Gastroesophageal sphincter (tissue), 4 donors: ENCODE measurements at regions not wholly inside any gene's neighbourhood (a gene's known extent, or its start where the extent isn't known, plus 50 kb on each side); places are given as distances from the start of the nearest gene placed in this dataset.

Experiments
- ATAC-seq: fragments of 150-250 bp; one replicate; pipeline ENCODE4 v1.9.1; 2016; ENCODE audit warnings: mild to moderate bottlenecking, moderate library complexity
- H3K27ac ChIP-seq, 4 donors: fragments of 200-600 bp; sonication (generic) in 3 of 4; 1 replicate in 3 of 4; 2 replicates in 1 of 4; pipeline ENCODE4 v1.5.1; 2016 to 2019
- H3K27me3 ChIP-seq: fragments of 200-600 bp; sonication (generic); one replicate; pipeline ENCODE4 v1.5.1; 2019
- H3K36me3 ChIP-seq, 2 donors: fragments of 200-600 bp; sonication (generic); one replicate each; pipeline ENCODE4 v1.5.1; 2019; ENCODE audit warnings: control low read depth in 1 of 2
- H3K4me1 ChIP-seq, 3 donors: fragments of 200-600 bp; sonication (generic); 1 replicate in 2 of 3; 2 replicates in 1 of 3; pipeline ENCODE4 v1.5.1; 2016 to 2019; ENCODE audit warnings: control low read depth in 2 of 3
- H3K4me3 ChIP-seq, 2 donors: fragments of 200-600 bp; sonication (generic); one replicate each; pipeline ENCODE4 v1.5.1; 2019; ENCODE audit warnings: mild to moderate bottlenecking in 1 of 2, moderate library complexity in 1 of 2
- H3K9me3 ChIP-seq, 3 donors: fragments of 200-600 bp; sonication (generic); one replicate each; pipeline ENCODE4 v1.5.1; 2017 to 2019; ENCODE audit warnings: control low read depth in 2 of 3
- CTCF ChIP-seq, 4 experiments: fragments of 200-600 bp in 2 of 4; fragments of 450-650 bp in 2 of 4; sonication (generic) in 1 of 4; IDR thresholded peaks; one replicate each; pipeline ENCODE4 v1.5.1; 2017 to 2019; ENCODE audit warnings: antibody characterized with exemption in 4 of 4, mild to moderate bottlenecking in 2 of 4, moderate library complexity in 2 of 4
- EP300 ChIP-seq: sonication (generic); formaldehyde crosslinking; IDR thresholded peaks from one replicate; pipeline ENCODE4 v1.6.1; 2017; ENCODE audit warnings: antibody characterized with exemption, mild to moderate bottlenecking
- POLR2A ChIP-seq, 2 donors: fragments of 450-650 bp; IDR thresholded peaks; one replicate each; pipeline ENCODE4 v1.6.1; 2017; ENCODE audit warnings: antibody characterized with exemption in 2 of 2, mild to moderate bottlenecking in 2 of 2, moderate library complexity in 1 of 2
- POLR2AphosphoS5 ChIP-seq: sonication (generic); formaldehyde crosslinking; IDR thresholded peaks from one replicate; pipeline ENCODE4 v1.6.1; 2017; ENCODE audit warnings: antibody characterized with exemption
- WGBS, 2 donors: methylation state at CpG; one replicate each; pipeline ENCODE4 v1.1.5; 2018; ENCODE audit warnings: low coverage in 1 of 2; 5-methylcytosine and 5-hydroxymethylcytosine counted together

GRCh38 chr10:118500477-118501104, 94.9 kb downstream of the PRLHR start:
- Histone ChIP-seq H3K27me3 (peaks cover 41% of the 10 kb centered on the region), H3K9me3 (no peaks in the 10 kb centered on the region), H3K27ac (no peak overlapping the region), H3K4me3 (no peak overlapping the region), H3K36me3 (no peaks in the 10 kb centered on the region), H3K4me1 (no peaks in the 10 kb centered on the region)
- 75 to 76% methylated on average over 5 to 6 of the region's 6 CpGs for WGBS, 2 donors
- ATAC-seq = no peak
- TF ChIP-seq POLR2A (IDR thresholded peaks at IDR 0.05) (no peak), POLR2AphosphoS5 (no peak), CTCF (IDR thresholded peaks at IDR 0.05) (no peak), EP300 (no peak)

GRCh38 chr10:118499186-118499585, 96.3 kb downstream of the PRLHR start:
- H3K27me3 ChIP-seq = peaks cover 41% of the 10 kb centered on the region
- H3K9me3 ChIP-seq = no peaks in the 10 kb centered on the region
- ATAC-seq = no peak
- H3K27ac ChIP-seq = no peak overlapping the region
- TF ChIP-seq CTCF (IDR thresholded peaks at IDR 0.05) = no peak
- no peak for TF ChIP-seq POLR2A (IDR thresholded peaks at IDR 0.05)
- TF ChIP-seq EP300 = no peak
- no peaks in the 10 kb centered on the region for H3K36me3 ChIP-seq
- no peaks in the 10 kb centered on the region for H3K4me1 ChIP-seq
- H3K4me3 ChIP-seq = no peak overlapping the region
- WGBS, 2 donors = 59 to 63% methylated on average over 3 of the region's 3 CpGs

GRCh38 chr10:118498623-118499022, 96.8 kb downstream of the PRLHR start:
- Histone ChIP-seq H3K4me3 (no peak overlapping the region), H3K27me3 (peaks cover 41% of the 10 kb centered on the region), H3K36me3 (no peaks in the 10 kb centered on the region), H3K27ac (no peak overlapping the region), H3K9me3 (no peaks in the 10 kb centered on the region), H3K4me1 (no peaks in the 10 kb centered on the region)
- TF ChIP-seq POLR2AphosphoS5 (no peak), EP300 (no peak), CTCF (IDR thresholded peaks at IDR 0.05) (no peak), POLR2A (IDR thresholded peaks at IDR 0.05) (no peak)
- ATAC-seq = no peak
- 76 to 94% methylated on average over 2 to 3 of the region's 4 CpGs for WGBS, 2 donors

- no peaks in the 10 kb centered on the region for H3K36me3 ChIP-seq
- H3K4me3 ChIP-seq = no peak overlapping the region
- no peak for ATAC-seq
- H3K27ac ChIP-seq = no peak overlapping the region
- H3K27me3 ChIP-seq = peaks cover 33% of the 10 kb centered on the region
- 59 to 73% methylated on average over 8 of the region's 8 CpGs for WGBS, 2 donors
- no peaks in the 10 kb centered on the region for H3K9me3 ChIP-seq
- TF ChIP-seq POLR2A (IDR thresholded peaks at IDR 0.05) (no peak), EP300 (no peak), POLR2AphosphoS5 (no peak), CTCF (IDR thresholded peaks at IDR 0.05) (no peak)
- H3K4me1 ChIP-seq = no peaks in the 10 kb centered on the region
These were observed 98.2 kb downstream of the PRLHR start for GRCh38 chr10:118497227-118497626.

- 52 to 67% methylated on average over 3 of the region's 3 CpGs for WGBS, 2 donors
These were observed 98.9 kb downstream of the PRLHR start for GRCh38 chr10:118496525-118496924.

More at GRCh38 chr10:118496525-118496924, 98.9 kb downstream of the PRLHR start:
- ATAC-seq = no peak
- Histone ChIP-seq H3K4me3 (no peak overlapping the region), H3K27ac (no peak overlapping the region), H3K9me3 (no peaks in the 10 kb centered on the region), H3K36me3 (no peaks in the 10 kb centered on the region), H3K27me3 (peaks cover 27% of the 10 kb centered on the region), H3K4me1 (no peaks in the 10 kb centered on the region)
- TF ChIP-seq CTCF (IDR thresholded peaks at IDR 0.05) = no peak
- TF ChIP-seq POLR2A (IDR thresholded peaks at IDR 0.05) = no peak
- TF ChIP-seq EP300 = no peak
- TF ChIP-seq POLR2AphosphoS5 = no peak
